RWPE2 (cell line): ENCODE measurements at regions not wholly inside any gene's neighbourhood (a gene's known extent, or its start where the extent isn't known, plus 50 kb on each side); places are given as distances from the start of the nearest gene placed in this dataset.

Experiments
- ATAC-seq: fragments of 200-7000 bp; cut with Tn5 transposase; 3 replicates; pipeline ENCODE4 v1.9.1; 2021; ENCODE audit warnings: low read depth
- DNase-seq: peaks from one replicate; pipeline ENCODE4 v3.0.0-alpha.2; 2020; ENCODE audit warnings: low spot score
- H3K27ac ChIP-seq: fragments of 450-650 bp; 2 replicates; pipeline ENCODE4 v1.5.1; 2017; ENCODE audit warnings: mild to moderate bottlenecking; ENCODE audit not compliant: poor library complexity, severe bottlenecking
- H3K27me3 ChIP-seq: fragments of 250-450 bp; sonication (Bioruptor Pico); 2 replicates; pipeline ENCODE4 v1.5.1; 2021; ENCODE audit warnings: mild to moderate bottlenecking, moderate library complexity; ENCODE audit not compliant: insufficient read depth, poor library complexity, severe bottlenecking
- H3K36me3 ChIP-seq: fragments of 250-450 bp; sonication (Bioruptor Pico); 2 replicates; pipeline ENCODE4 v1.5.1; 2020; ENCODE audit warnings: low read depth, mild to moderate bottlenecking, moderate library complexity
- H3K4me1 ChIP-seq: fragments of 250-450 bp; sonication (Bioruptor Pico); 2 replicates; pipeline ENCODE4 v1.5.1; 2021; ENCODE audit warnings: mild to moderate bottlenecking, moderate library complexity; ENCODE audit not compliant: insufficient read depth, poor library complexity, severe bottlenecking
- H3K4me3 ChIP-seq: fragments of 250-450 bp; sonication (Bioruptor Pico); 2 replicates; pipeline ENCODE4 v1.5.1; 2021; ENCODE audit warnings: mild to moderate bottlenecking, moderate library complexity; ENCODE audit not compliant: severe bottlenecking
- H3K9me3 ChIP-seq: fragments of 250-450 bp; sonication (Bioruptor Pico); 2 replicates; pipeline ENCODE4 v1.5.1; 2021; ENCODE audit warnings: mild to moderate bottlenecking, moderate library complexity; ENCODE audit not compliant: severe bottlenecking
- CTCF ChIP-seq: fragments of 450-650 bp; IDR thresholded peaks from one replicate; pipeline ENCODE4 v1.5.1; 2017; ENCODE audit warnings: mild to moderate bottlenecking, moderate library complexity; ENCODE audit not compliant: poor library complexity, severe bottlenecking

GRCh38 chr19:31500946-31501345 is 151.7 kb upstream of the TSHZ3 start:
- DNase-seq = peak; percentile 30
- Histone ChIP-seq H3K4me1 (no peaks in the 10 kb centered on the region), H3K4me3 (no peak overlapping the region), H3K36me3 (no peaks in the 10 kb centered on the region), H3K27me3 (no peaks in the 10 kb centered on the region), H3K9me3 (no peaks in the 10 kb centered on the region), H3K27ac (no peak overlapping the region)
- TF ChIP-seq CTCF = no peak
- ATAC-seq = no peak

- no peaks in the 10 kb centered on the region for H3K27me3 ChIP-seq
- ATAC-seq = no peak
- no peaks in the 10 kb centered on the region for H3K36me3 ChIP-seq
- H3K9me3 ChIP-seq = no peaks in the 10 kb centered on the region
- peak; percentile 21 for DNase-seq
- no peak overlapping the region for H3K27ac ChIP-seq
- H3K4me1 ChIP-seq = no peaks in the 10 kb centered on the region
- H3K4me3 ChIP-seq = no peak overlapping the region
- TF ChIP-seq CTCF = no peak
Observed at GRCh38 chr19:31501427-31502195, 152.4 kb upstream of the TSHZ3 start.

GRCh38 chr19:31502536-31503170 is 153.4 kb upstream of the TSHZ3 start:
- Histone ChIP-seq H3K27ac (no peak overlapping the region), H3K36me3 (no peaks in the 10 kb centered on the region), H3K4me1 (no peaks in the 10 kb centered on the region), H3K27me3 (no peaks in the 10 kb centered on the region), H3K9me3 (no peaks in the 10 kb centered on the region), H3K4me3 (no peak overlapping the region)
- no peak for TF ChIP-seq CTCF
- DNase-seq (peak; percentile 37), ATAC-seq (no peak)

- H3K27me3 ChIP-seq = no peaks in the 10 kb centered on the region
- TF ChIP-seq CTCF = no peak
Observed at GRCh38 chr19:31503211-31503610, 154.0 kb upstream of the TSHZ3 start.

GRCh38 chr19:31504221-31504620 is 155.0 kb upstream of the TSHZ3 start:
- Histone ChIP-seq H3K27me3 (no peaks in the 10 kb centered on the region), H3K36me3 (no peaks in the 10 kb centered on the region), H3K9me3 (no peaks in the 10 kb centered on the region), H3K4me1 (no peaks in the 10 kb centered on the region), H3K27ac (no peak overlapping the region), H3K4me3 (no peak overlapping the region)
- no peak for ATAC-seq
- peak; percentile 9 for DNase-seq
- TF ChIP-seq CTCF = no peak

More at GRCh38 chr19:31503211-31503610, 154.0 kb upstream of the TSHZ3 start:
- Histone ChIP-seq H3K9me3 (no peaks in the 10 kb centered on the region), H3K4me3 (no peak overlapping the region), H3K27ac (no peak overlapping the region), H3K4me1 (no peaks in the 10 kb centered on the region), H3K36me3 (no peaks in the 10 kb centered on the region)
- DNase-seq = peak; percentile 14
- no peak for ATAC-seq
